Activated CD8-positive, alpha-beta T cell treated with anti-CD3 and anti-CD28 coated beads for 36 hours (primary cell): ENCODE measurements at regions not wholly inside any gene's neighbourhood (a gene's known extent, or its start where the extent isn't known, plus 50 kb on each side); places are given as distances from the start of the nearest gene placed in this dataset.

ENCODE experiments used
- ATAC-seq: fragments of 200-7000 bp; cut with Tn5 transposase; one replicate; pipeline ENCODE4 v1.10.0; 2021; ENCODE audit warnings: mild to moderate bottlenecking, moderate library complexity
- CTCF ChIA-PET: fragments of 350-600 bp; sonication (Branson Sonifier 250); formaldehyde crosslinking; loops from one replicate; lab custom pipeline; 2021; ENCODE audit warnings: antibody characterized with exemption; lab: Charles Lee
- POLR2A ChIA-PET: fragments of 350-600 bp; sonication (Branson Sonifier 250); formaldehyde crosslinking; loops from one replicate; lab custom pipeline; 2021; ENCODE audit warnings: antibody characterized with exemption; lab: Charles Lee
- DNase-seq: peaks from one replicate; pipeline ENCODE4 v3.0.0-alpha.2; 2020
- H3K27ac Mint-ChIP-seq: one replicate; pipeline ENCODE4 v1.8.0; 2021; ENCODE audit warnings: mild to moderate bottlenecking, mixed read lengths
- H3K27me3 Mint-ChIP-seq: one replicate; pipeline ENCODE4 v1.8.0; 2021; ENCODE audit warnings: mixed read lengths
- H3K36me3 Mint-ChIP-seq: one replicate; pipeline ENCODE4 v1.8.0; 2021; ENCODE audit warnings: low read depth, mixed read lengths
- H3K4me1 Mint-ChIP-seq: one replicate; pipeline ENCODE4 v1.8.0; 2021; ENCODE audit warnings: low read depth, mixed read lengths
- H3K4me3 Mint-ChIP-seq: one replicate; pipeline ENCODE4 v1.8.0; 2021; ENCODE audit warnings: mild to moderate bottlenecking, moderate library complexity, mixed read lengths
- H3K9me3 Mint-ChIP-seq: one replicate; pipeline ENCODE4 v1.8.0; 2021; ENCODE audit warnings: mixed read lengths
- CTCF ChIP-seq: fragments of 200-600 bp; IDR thresholded peaks from one replicate; pipeline ENCODE4 v1.8.0; 2022; ENCODE audit warnings: antibody characterized with exemption, mild to moderate bottlenecking
- intact Hi-C: fragments of 100-400 bp; cut with micrococcal nuclease; formaldehyde crosslinking; loops from one replicate; pipeline ENCODE4 v1.10.0; 2022

GRCh38 chr6:168867247-168868102, 386.2 kb downstream of the THBS2 start:
- ChIA-PET POLR2A (interaction anchor here (0.6 kb wide), 1 partner anchor 145 kb away, joined by 3 read pairs; no protein-coding TSS in a partner anchor), CTCF (no interaction called here)
- intact Hi-C loops: no loop called here
- no peaks in the 10 kb centered on the region for H3K9me3 Mint-ChIP-seq
- no peak overlapping the region for H3K27ac Mint-ChIP-seq
- ATAC-seq (no peak), DNase-seq (no peak)
- H3K36me3 Mint-ChIP-seq: no peaks in the 10 kb centered on the region
- no peak overlapping the region for H3K4me3 Mint-ChIP-seq
- TF ChIP-seq CTCF: no peak
- no peaks in the 10 kb centered on the region for H3K27me3 Mint-ChIP-seq
- H3K4me1 Mint-ChIP-seq: no peaks in the 10 kb centered on the region

GRCh38 chr6:168866534-168866933, 387.1 kb downstream of the THBS2 start:
- Mint-ChIP-seq H3K27me3 (no peaks in the 10 kb centered on the region), H3K36me3 (no peaks in the 10 kb centered on the region), H3K4me1 (no peaks in the 10 kb centered on the region), H3K9me3 (no peaks in the 10 kb centered on the region), H3K4me3 (no peak overlapping the region), H3K27ac (no peak overlapping the region)
- ATAC-seq: no peak
- no peak for DNase-seq
- no peak for TF ChIP-seq CTCF
- intact Hi-C loops: no loop called here
- CTCF ChIA-PET: no interaction called here
- POLR2A ChIA-PET: interaction anchor here (0.6 kb wide), 1 partner anchor 144 kb away, joined by 3 read pairs; no protein-coding TSS in a partner anchor

DNA sequence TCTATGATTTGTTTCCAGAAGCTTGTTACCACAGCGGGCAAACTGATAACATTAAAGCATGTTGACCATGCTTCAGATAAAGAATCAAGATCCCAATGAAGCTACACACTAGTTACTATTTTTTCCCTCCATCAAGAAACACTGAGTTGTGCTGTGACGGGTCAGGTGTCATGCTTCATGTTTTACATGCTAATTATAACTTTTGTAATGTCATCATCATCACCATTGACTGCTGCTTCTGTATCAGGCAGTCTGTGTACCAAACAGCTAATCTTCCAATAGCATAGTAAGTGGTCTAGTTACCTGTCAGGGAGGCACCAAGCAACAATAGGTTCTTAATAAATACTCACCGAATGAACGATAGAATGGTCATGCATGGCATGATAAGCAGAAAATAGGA, 388.1 kb downstream of the THBS2 start:
- ATAC-seq (no peak), DNase-seq (no peak)
- CTCF ChIA-PET: interaction anchor here (1.1 kb wide), 1 partner anchor 9 kb away, joined by 3 read pairs; no protein-coding TSS in a partner anchor
- intact Hi-C loops: no loop called here
- Mint-ChIP-seq H3K27ac (no peak overlapping the region), H3K4me1 (no peaks in the 10 kb centered on the region), H3K27me3 (peaks cover 2% of the 10 kb centered on the region), H3K36me3 (no peaks in the 10 kb centered on the region), H3K4me3 (no peak overlapping the region), H3K9me3 (no peaks in the 10 kb centered on the region)
- POLR2A ChIA-PET: no interaction called here
- TF ChIP-seq CTCF: no peak

DNA sequence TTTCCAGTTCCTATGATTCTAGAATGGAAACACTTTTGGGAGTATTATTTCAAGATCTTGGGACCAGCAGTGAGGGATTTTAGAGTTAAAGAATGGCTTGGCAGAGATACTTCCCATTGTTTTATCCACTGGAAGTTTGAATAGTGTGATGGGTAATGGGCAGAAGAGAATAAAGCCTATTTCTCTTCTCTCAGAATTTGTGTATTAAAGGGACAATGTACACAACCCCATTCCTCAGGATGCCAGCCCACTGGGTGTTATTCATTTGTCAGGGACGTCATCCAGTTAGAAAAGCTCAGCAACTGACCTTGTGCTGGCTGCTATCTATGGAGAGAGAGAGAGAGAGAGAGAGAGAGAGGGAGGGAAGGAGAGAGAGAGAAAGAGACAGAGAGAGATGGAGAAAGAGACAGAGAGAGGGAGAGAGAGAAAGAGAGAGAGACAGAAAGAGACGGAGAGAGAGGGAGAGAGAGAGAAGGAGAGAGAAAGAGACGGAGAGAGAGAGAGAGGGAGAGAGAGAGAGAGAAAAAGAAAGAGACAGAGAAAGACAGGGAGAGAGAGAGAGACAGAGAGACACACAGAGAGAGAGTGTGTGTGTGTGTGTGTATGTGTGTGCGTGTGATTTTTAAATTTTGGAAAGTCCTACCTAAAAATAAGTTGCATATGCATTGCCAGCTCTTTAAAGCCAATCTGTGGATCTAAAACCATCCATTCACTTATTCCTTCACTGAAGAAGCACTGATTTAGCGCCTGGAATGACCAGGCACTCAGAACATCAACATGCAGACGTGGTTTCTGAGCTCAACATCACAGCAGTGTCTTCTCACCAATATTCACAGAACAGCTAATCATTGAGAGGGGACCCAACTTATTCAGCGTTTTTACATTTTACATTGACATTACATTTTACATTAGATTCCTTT, 388.8 kb downstream of the THBS2 start:
- intact Hi-C loops: no loop called here
- no peak for DNase-seq
- Mint-ChIP-seq H3K27me3 (peaks cover 3% of the 10 kb centered on the region), H3K9me3 (no peaks in the 10 kb centered on the region), H3K36me3 (no peaks in the 10 kb centered on the region), H3K4me1 (no peaks in the 10 kb centered on the region), H3K4me3 (no peak overlapping the region), H3K27ac (no peak overlapping the region)
- TF ChIP-seq CTCF: no peak
- POLR2A ChIA-PET: interaction anchor here (0.6 kb wide), 1 partner anchor 437 kb away, joined by 3 read pairs; no protein-coding TSS in a partner anchor
- CTCF ChIA-PET: interaction anchor here (1.1 kb wide), 1 partner anchor 10 kb away, joined by 3 read pairs; no protein-coding TSS in a partner anchor
- no peak for ATAC-seq
